PC-3 (cell line): ENCODE measurements at regions not wholly inside any gene's neighbourhood (a gene's known extent, or its start where the extent isn't known, plus 50 kb on each side); places are given as distances from the start of the nearest gene placed in this dataset.

ENCODE experiments used
- ATAC-seq: fragments of 200-7000 bp; cut with Tn5 transposase; 2 replicates; pipeline ENCODE4 v1.9.1; 2020; ENCODE audit warnings: mild to moderate bottlenecking, moderate library complexity
- BruUV-seq: library from RNA; stranded (reverse); fragments of 400-500 nt; replicated peaks from 2 replicates; lab custom pipeline; 2021; lab: Mats Ljungman, UMichigan
- CTCF ChIA-PET: fragments of 300-600 bp; sonication (Branson Sonifier 250); formaldehyde crosslinking; loops from one replicate; lab custom pipeline; 2022; ENCODE audit warnings: antibody characterized with exemption; lab: Charles Lee
- POLR2A ChIA-PET: fragments of 300-600 bp; sonication (Branson Sonifier 250); formaldehyde crosslinking; loops from one replicate; lab custom pipeline; 2022; ENCODE audit warnings: antibody characterized with exemption; ENCODE audit not compliant: unreplicated experiment; lab: Charles Lee
- DNase-seq: peaks from one replicate; pipeline ENCODE4 v3.0.0-alpha.2; 2015
- H2AFZ ChIP-seq: fragments of 300-600 bp; sonication (generic); 2 replicates; pipeline ENCODE4 v1.6.0; 2016; ENCODE audit warnings: antibody characterized with exemption, low read length
- H3F3A ChIP-seq: fragments of 300-600 bp; sonication (generic); one replicate; pipeline ENCODE4 v1.6.0; 2017; ENCODE audit warnings: antibody characterized with exemption, low read length, control low read depth, mild to moderate bottlenecking; ENCODE audit not compliant: unreplicated experiment
- H3K27ac ChIP-seq: fragments of 300-600 bp; sonication (generic); 2 replicates; pipeline ENCODE4 v1.5.1; 2016; ENCODE audit warnings: mild to moderate bottlenecking, low read length
- H3K27me3 ChIP-seq: fragments of 300-600 bp; sonication (generic); 2 replicates; pipeline ENCODE4 v1.6.1; 2016; ENCODE audit warnings: low read length, mixed read lengths
- H3K36me3 ChIP-seq: fragments of 300-600 bp; sonication (generic); 2 replicates; pipeline ENCODE4 v1.6.1; 2016; ENCODE audit warnings: low read depth, mixed run types, low read length, mixed read lengths
- H3K4me1 ChIP-seq: fragments of 300-600 bp; sonication (generic); 2 replicates; pipeline ENCODE4 v1.5.1; 2016; ENCODE audit warnings: low read length; ENCODE audit not compliant: insufficient read depth
- H3K4me2 ChIP-seq: fragments of 300-600 bp; sonication (generic); 2 replicates; pipeline ENCODE4 v1.6.0; 2016; ENCODE audit warnings: low read length
- H3K4me3 ChIP-seq: fragments of 300-600 bp; sonication (generic); 2 replicates; pipeline ENCODE4 v1.5.1; 2016; ENCODE audit warnings: mild to moderate bottlenecking, low read length, mixed read lengths
- H3K79me2 ChIP-seq: fragments of 300-600 bp; sonication (generic); 2 replicates; pipeline ENCODE4 v1.6.1; 2017; ENCODE audit warnings: low read length, mixed read lengths
- H3K9ac ChIP-seq: fragments of 300-600 bp; sonication (generic); 2 replicates; pipeline ENCODE4 v1.6.0; 2016; ENCODE audit warnings: mild to moderate bottlenecking, low read length
- H3K9me2 ChIP-seq: fragments of 300-600 bp; sonication (generic); replicated peaks from 2 replicates; pipeline ENCODE4 v1.6.1; 2016; ENCODE audit warnings: mixed run types, low read length, mixed read lengths
- H3K9me3 ChIP-seq: fragments of 300-600 bp; sonication (generic); 2 replicates; pipeline ENCODE4 v1.6.1; 2016; ENCODE audit warnings: low read length, mixed read lengths
- H4K20me1 ChIP-seq: fragments of 300-600 bp; sonication (generic); 2 replicates; pipeline ENCODE4 v1.6.1; 2016; ENCODE audit warnings: low read length, mixed read lengths
- CTCF ChIP-seq: fragments of 300-600 bp; sonication (generic); conservative IDR thresholded peaks from 2 replicates; pipeline ENCODE4 v1.5.1; 2017; ENCODE audit warnings: antibody characterized with exemption, low read depth, mild to moderate bottlenecking, low read length
- EZH2 ChIP-seq: fragments of 300-600 bp; sonication (generic); IDR thresholded peaks from one replicate; pipeline ENCODE4 v1.6.1; 2017; ENCODE audit warnings: antibody characterized with exemption, mild to moderate bottlenecking, low read length; ENCODE audit not compliant: unreplicated experiment
- EZH2phosphoT487 ChIP-seq: fragments of 300-600 bp; sonication (generic); IDR thresholded peaks from 2 replicates; pipeline ENCODE4 v1.6.1; 2018; ENCODE audit warnings: mild to moderate bottlenecking, antibody characterized with exemption, low read length, borderline replicate concordance
- intact Hi-C: fragments of 100-400 bp; cut with micrococcal nuclease; formaldehyde crosslinking; loops from 2 replicates; pipeline ENCODE4 v1.9.0; 2023

DNA sequence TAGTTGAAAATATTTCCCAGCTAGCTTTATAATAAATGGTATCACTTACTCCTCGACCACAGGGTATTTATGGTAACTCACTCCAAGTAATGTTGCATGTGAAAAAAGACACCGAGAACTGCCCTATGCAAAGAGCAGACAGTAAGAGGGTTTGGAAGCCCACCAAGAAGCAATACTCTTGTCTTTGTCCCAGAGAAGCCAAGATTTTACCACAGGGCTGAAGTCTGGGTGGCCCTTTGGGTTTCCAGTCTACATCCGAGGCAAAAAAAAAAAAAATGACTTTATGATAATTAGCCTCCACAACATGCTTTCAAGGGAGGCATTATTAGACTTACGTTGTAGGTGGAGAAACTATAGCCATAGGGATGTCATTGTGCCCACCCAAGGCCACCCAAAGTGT, 83.6 kb downstream of the CCDC34 start:
- TF ChIP-seq CTCF (no peak), EZH2 (no peak), EZH2phosphoT487 (no peak)
- H3K4me1 ChIP-seq: no peaks in the 10 kb centered on the region
- intact Hi-C loops: no loop called here
- no TSS peak for BruUV-seq
- no peaks in the 10 kb centered on the region for H3K9me3 ChIP-seq
- ChIA-PET POLR2A (no interaction called here), CTCF (no interaction called here)
- no peaks in the 10 kb centered on the region for H4K20me1 ChIP-seq
- DNase-seq (no peak), ATAC-seq (no peak)
- H3F3A ChIP-seq: no peaks in the 10 kb centered on the region
- no peak overlapping the region for H2AFZ ChIP-seq
- H3K27ac ChIP-seq: no peak overlapping the region
- no peaks in the 10 kb centered on the region for H3K36me3 ChIP-seq
- no peak overlapping the region for H3K9ac ChIP-seq
- H3K9me2 ChIP-seq: no peaks in the 10 kb centered on the region
- H3K4me3 ChIP-seq: no peak overlapping the region
- H3K27me3 ChIP-seq: no peaks in the 10 kb centered on the region
- no peaks in the 10 kb centered on the region for H3K79me2 ChIP-seq
- no peak overlapping the region for H3K4me2 ChIP-seq

- Histone ChIP-seq H4K20me1 (no peaks in the 10 kb centered on the region), H3K27ac (no peak overlapping the region), H3K4me1 (no peaks in the 10 kb centered on the region), H3F3A (no peaks in the 10 kb centered on the region), H3K36me3 (no peaks in the 10 kb centered on the region), H3K4me2 (no peak overlapping the region), H2AFZ (no peak overlapping the region), H3K9me2 (no peaks in the 10 kb centered on the region), H3K9me3 (no peaks in the 10 kb centered on the region), H3K79me2 (no peaks in the 10 kb centered on the region), H3K27me3 (no peaks in the 10 kb centered on the region), H3K9ac (no peak overlapping the region), H3K4me3 (no peak overlapping the region)
- POLR2A ChIA-PET: no interaction called here
- intact Hi-C loops: no loop called here
- BruUV-seq: no TSS peak
- no peak for DNase-seq
- CTCF ChIA-PET: no interaction called here
- ATAC-seq: no peak
- no peak for TF ChIP-seq EZH2phosphoT487
- no peak for TF ChIP-seq EZH2
- no peak for TF ChIP-seq CTCF
These were observed 85.2 kb downstream of the CCDC34 start for GRCh38 chr11:27277843-27278242.

DNA sequence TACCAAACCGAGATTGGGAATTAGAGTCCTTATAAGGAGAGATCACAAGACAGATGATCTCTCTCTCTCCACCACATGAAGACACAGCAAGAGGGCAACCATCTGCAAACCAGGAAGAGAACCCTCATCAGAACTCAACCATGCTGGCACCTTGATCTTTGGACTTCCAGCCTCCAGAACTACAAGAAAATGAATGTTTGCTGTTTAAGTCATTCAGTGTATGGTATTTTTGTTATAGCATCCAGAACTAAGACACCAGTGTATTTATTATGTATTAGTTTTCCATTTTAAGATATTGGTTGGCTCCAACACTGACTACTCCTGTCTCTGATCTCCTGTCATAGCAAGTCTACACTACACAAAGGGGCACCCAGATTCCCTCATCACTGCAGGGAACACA, 86.9 kb downstream of the CCDC34 start:
- H3K4me3 ChIP-seq: no peak overlapping the region
- no peak for ATAC-seq
- BruUV-seq: no TSS peak
- POLR2A ChIA-PET: no interaction called here
- no peaks in the 10 kb centered on the region for H3K4me1 ChIP-seq
- no peaks in the 10 kb centered on the region for H4K20me1 ChIP-seq
- no peak overlapping the region for H3K4me2 ChIP-seq
- no peaks in the 10 kb centered on the region for H3K79me2 ChIP-seq
- no peaks in the 10 kb centered on the region for H3K36me3 ChIP-seq
- no peak for DNase-seq
- intact Hi-C loops: no loop called here
- no peaks in the 10 kb centered on the region for H3K27me3 ChIP-seq
- no peaks in the 10 kb centered on the region for H3K9me3 ChIP-seq
- no peak overlapping the region for H2AFZ ChIP-seq
- CTCF ChIA-PET: no interaction called here
- no peak for TF ChIP-seq CTCF
- no peak for TF ChIP-seq EZH2phosphoT487
- no peak for TF ChIP-seq EZH2
- H3K9ac ChIP-seq: no peak overlapping the region
- H3K9me2 ChIP-seq: no peaks in the 10 kb centered on the region
- H3K27ac ChIP-seq: no peak overlapping the region
- no peaks in the 10 kb centered on the region for H3F3A ChIP-seq
